ENCODE measurements at regions not wholly inside any gene's neighbourhood (a gene's known extent, or its start where the extent isn't known, plus 50 kb on each side); places are given as distances from the start of the nearest gene placed in this dataset.

- CTCF ChIA-PET: no interaction called here
Measured at GRCh38 chr15:46892621-46893160, 824.6 kb upstream of the SEMA6D start.

GRCh38 chr15:46894644-46895043 lies 822.7 kb upstream of the SEMA6D start:
- peaks cover 0 to 4% (median 0%) of the 10 kb centered on the region in 5 donors for H3K27me3 Mint-ChIP-seq
- H3K9me3 Mint-ChIP-seq: peaks cover 3 to 17% (median 6%) of the 10 kb centered on the region in 11 donors
- CTCF ChIA-PET: no interaction called here
- intact Hi-C loops (cut with micrococcal nuclease): no loop called here
- H3K4me1 Mint-ChIP-seq: peaks cover 0 to 4% (median 0%) of the 10 kb centered on the region in 7 donors
- no peak overlapping the region for H3K4me3 ChIP-seq (ENCODE audit: low read length)
- no peaks in the 10 kb centered on the region for H3K4me1 ChIP-seq (ENCODE audit: control insufficient read depth in 2 of 2, insufficient read depth in 2 of 2, low read length in 2 of 2)
- H3K27ac Mint-ChIP-seq: no peak overlapping the region
- peaks cover 0 to 6% (median 0%) of the 10 kb centered on the region in 3 experiments for H3K9me3 ChIP-seq (ENCODE audit: control insufficient read depth in 2 of 3, low read length in 3 of 3)
- DNase-seq (no peak), ATAC-seq (no peak)
- POLR2A ChIA-PET: no interaction called here
- H3K36me3 ChIP-seq (ENCODE audit: control insufficient read depth in 2 of 3, insufficient read depth in 3 of 3, low read length in 3 of 3): no peaks in the 10 kb centered on the region
- H3K27me3 ChIP-seq (ENCODE audit: control insufficient read depth in 2 of 2, insufficient read depth in 2 of 2, low read length in 2 of 2): no peaks in the 10 kb centered on the region
- H3K4me3 Mint-ChIP-seq: no peak overlapping the region
- H3K27ac ChIP-seq (ENCODE audit: low read depth, low read length): no peak overlapping the region
- H3K36me3 Mint-ChIP-seq: no peaks in the 10 kb centered on the region

More at GRCh38 chr15:46892621-46893160, 824.6 kb upstream of the SEMA6D start:
- Histone ChIP-seq H3K9me3 (ENCODE audit: control insufficient read depth in 2 of 3, low read length in 3 of 3) (peaks cover 0 to 6% (median 0%) of the 10 kb centered on the region in 3 experiments), H3K4me1 (ENCODE audit: control insufficient read depth in 2 of 2, insufficient read depth in 2 of 2, low read length in 2 of 2) (no peaks in the 10 kb centered on the region), H3K4me3 (ENCODE audit: low read length) (no peak overlapping the region), H3K27me3 (ENCODE audit: control insufficient read depth in 2 of 2, insufficient read depth in 2 of 2, low read length in 2 of 2) (no peaks in the 10 kb centered on the region), H3K27ac (ENCODE audit: low read depth, low read length) (no peak overlapping the region), H3K36me3 (ENCODE audit: control insufficient read depth in 2 of 3, insufficient read depth in 3 of 3, low read length in 3 of 3) (no peaks in the 10 kb centered on the region)
- Mint-ChIP-seq H3K27me3 (peaks cover 0 to 4% (median 0%) of the 10 kb centered on the region in 5 donors), H3K36me3 (no peaks in the 10 kb centered on the region), H3K4me3 (no peak overlapping the region), H3K9me3 (peaks cover 2 to 13% (median 6%) of the 10 kb centered on the region in 11 donors), H3K4me1 (no peaks in the 10 kb centered on the region), H3K27ac (no peak overlapping the region)
- intact Hi-C loops (cut with micrococcal nuclease): no loop called here
- DNase-seq (no peak), ATAC-seq (no peak)
- POLR2A ChIA-PET: no interaction called here

GRCh38 chr15:46897266-46897665 lies 820.0 kb upstream of the SEMA6D start:
- no peak for ATAC-seq
- H3K9me3 ChIP-seq (ENCODE audit: control insufficient read depth in 2 of 3, low read length in 3 of 3): peaks cover 0 to 6% (median 0%) of the 10 kb centered on the region in 3 experiments
- H3K9me3 Mint-ChIP-seq: peaks cover 5 to 28% (median 8%) of the 10 kb centered on the region in 11 donors

GRCh38 chr15:46901001-46901400 lies 816.3 kb upstream of the SEMA6D start:
- no peak for ATAC-seq
- no peak overlapping the region for H3K4me3 ChIP-seq (ENCODE audit: low read length)
- no peaks in the 10 kb centered on the region for H3K9me3 ChIP-seq (ENCODE audit: control insufficient read depth in 2 of 3, low read length in 3 of 3)
- H3K36me3 ChIP-seq (ENCODE audit: control insufficient read depth in 2 of 3, insufficient read depth in 3 of 3, low read length in 3 of 3): no peaks in the 10 kb centered on the region
- no peaks in the 10 kb centered on the region for H3K27me3 ChIP-seq (ENCODE audit: control insufficient read depth in 2 of 2, insufficient read depth in 2 of 2, low read length in 2 of 2)
- no peak overlapping the region for H3K27ac ChIP-seq (ENCODE audit: low read depth, low read length)
- no peaks in the 10 kb centered on the region for H3K27me3 Mint-ChIP-seq
- ChIA-PET CTCF (no interaction called here), POLR2A (no interaction called here)
- peaks cover 0 to 20% (median 7%) of the 10 kb centered on the region in 11 donors for H3K9me3 Mint-ChIP-seq
- intact Hi-C loops (cut with micrococcal nuclease): no loop called here
- no peaks in the 10 kb centered on the region for H3K4me1 ChIP-seq (ENCODE audit: control insufficient read depth in 2 of 2, insufficient read depth in 2 of 2, low read length in 2 of 2)
- peaks cover 0 to 4% (median 0%) of the 10 kb centered on the region in 7 donors for H3K4me1 Mint-ChIP-seq
- no peaks in the 10 kb centered on the region for H3K36me3 Mint-ChIP-seq
- H3K27ac Mint-ChIP-seq: no peak overlapping the region
- DNase-seq: no peak
- H3K4me3 Mint-ChIP-seq: no peak overlapping the region

More at GRCh38 chr15:46897266-46897665, 820.0 kb upstream of the SEMA6D start:
- Mint-ChIP-seq H3K4me3 (no peak overlapping the region), H3K4me1 (peaks cover 0 to 4% (median 0%) of the 10 kb centered on the region in 7 donors), H3K27ac (no peak overlapping the region), H3K36me3 (no peaks in the 10 kb centered on the region), H3K27me3 (peaks cover 0 to 4% (median 0%) of the 10 kb centered on the region in 5 donors)
- no peak overlapping the region for H3K4me3 ChIP-seq (ENCODE audit: low read length)
- H3K4me1 ChIP-seq (ENCODE audit: control insufficient read depth in 2 of 2, insufficient read depth in 2 of 2, low read length in 2 of 2): no peaks in the 10 kb centered on the region
- ChIA-PET CTCF (no interaction called here), POLR2A (no interaction called here)
- H3K36me3 ChIP-seq (ENCODE audit: control insufficient read depth in 2 of 3, insufficient read depth in 3 of 3, low read length in 3 of 3): no peaks in the 10 kb centered on the region
- H3K27ac ChIP-seq (ENCODE audit: low read depth, low read length): no peak overlapping the region
- intact Hi-C loops (cut with micrococcal nuclease): no loop called here
- DNase-seq: no peak
- no peaks in the 10 kb centered on the region for H3K27me3 ChIP-seq (ENCODE audit: control insufficient read depth in 2 of 2, insufficient read depth in 2 of 2, low read length in 2 of 2)

- no peaks in the 10 kb centered on the region for H3K36me3 ChIP-seq (ENCODE audit: control insufficient read depth in 2 of 3, insufficient read depth in 3 of 3, low read length in 3 of 3)
- ChIA-PET POLR2A (no interaction called here), CTCF (no interaction called here)
- H3K4me1 Mint-ChIP-seq: no peaks in the 10 kb centered on the region
- no peaks in the 10 kb centered on the region for H3K9me3 ChIP-seq (ENCODE audit: control insufficient read depth in 2 of 3, low read length in 3 of 3)
- ATAC-seq (no peak), DNase-seq (no peak)
- no peak overlapping the region for H3K4me3 ChIP-seq (ENCODE audit: low read length)
- no peaks in the 10 kb centered on the region for H3K4me1 ChIP-seq (ENCODE audit: control insufficient read depth in 2 of 2, insufficient read depth in 2 of 2, low read length in 2 of 2)
- no peak overlapping the region for H3K27ac Mint-ChIP-seq
- no peak overlapping the region for H3K27ac ChIP-seq (ENCODE audit: low read depth, low read length)
- intact Hi-C loops (cut with micrococcal nuclease): no loop called here
- no peak overlapping the region for H3K4me3 Mint-ChIP-seq
- peaks cover 0 to 12% (median 3%) of the 10 kb centered on the region in 11 donors for H3K9me3 Mint-ChIP-seq
- no peaks in the 10 kb centered on the region for H3K27me3 ChIP-seq (ENCODE audit: control insufficient read depth in 2 of 2, insufficient read depth in 2 of 2, low read length in 2 of 2)
- no peaks in the 10 kb centered on the region for H3K36me3 Mint-ChIP-seq
- H3K27me3 Mint-ChIP-seq: peaks cover 0 to 4% (median 0%) of the 10 kb centered on the region in 5 donors
Measured at GRCh38 chr15:46917721-46918252, 799.5 kb upstream of the SEMA6D start.

- Mint-ChIP-seq H3K27me3 (peaks cover 0 to 4% (median 0%) of the 10 kb centered on the region in 5 donors), H3K4me1 (no peaks in the 10 kb centered on the region), H3K27ac (no peak overlapping the region), H3K9me3 (peaks cover 0 to 18% (median 5%) of the 10 kb centered on the region in 11 donors), H3K36me3 (no peaks in the 10 kb centered on the region), H3K4me3 (no peak overlapping the region)
- no peaks in the 10 kb centered on the region for H3K36me3 ChIP-seq (ENCODE audit: control insufficient read depth in 2 of 3, insufficient read depth in 3 of 3, low read length in 3 of 3)
- ATAC-seq (no peak), DNase-seq (no peak)
- intact Hi-C loops (cut with micrococcal nuclease): no loop called here
- no peaks in the 10 kb centered on the region for H3K27me3 ChIP-seq (ENCODE audit: control insufficient read depth in 2 of 2, insufficient read depth in 2 of 2, low read length in 2 of 2)
- H3K4me3 ChIP-seq (ENCODE audit: low read length): no peak overlapping the region
- H3K4me1 ChIP-seq (ENCODE audit: control insufficient read depth in 2 of 2, insufficient read depth in 2 of 2, low read length in 2 of 2): no peaks in the 10 kb centered on the region
- ChIA-PET POLR2A (no interaction called here), CTCF (no interaction called here)
- H3K9me3 ChIP-seq (ENCODE audit: control insufficient read depth in 2 of 3, low read length in 3 of 3): no peaks in the 10 kb centered on the region
- no peak overlapping the region for H3K27ac ChIP-seq (ENCODE audit: low read depth, low read length)
Measured at GRCh38 chr15:46918462-46919140, 798.7 kb upstream of the SEMA6D start.

All from naive thymus-derived CD4-positive, alpha-beta T cell (primary cell).